B cell (primary cell): ENCODE measurements at regions not wholly inside any gene's neighbourhood (a gene's known extent, or its start where the extent isn't known, plus 50 kb on each side); places are given as distances from the start of the nearest gene placed in this dataset.

Experiments
- EZH2 ChIP-seq: IDR thresholded peaks from 2 replicates; pipeline ENCODE4 v1.6.1; 2012; ENCODE audit warnings: borderline replicate concordance, low read depth, mild to moderate bottlenecking, moderate library complexity, low read length; ENCODE audit not compliant: insufficient read depth, poor library complexity, severe bottlenecking
- TF ChIP-seq, protein P1 (sequence below): fragments of 200-600 bp; IDR thresholded peaks from one replicate; pipeline ENCODE4 v1.8.0; 2022; ENCODE audit warnings: antibody characterized with exemption, mild to moderate bottlenecking

DNA sequence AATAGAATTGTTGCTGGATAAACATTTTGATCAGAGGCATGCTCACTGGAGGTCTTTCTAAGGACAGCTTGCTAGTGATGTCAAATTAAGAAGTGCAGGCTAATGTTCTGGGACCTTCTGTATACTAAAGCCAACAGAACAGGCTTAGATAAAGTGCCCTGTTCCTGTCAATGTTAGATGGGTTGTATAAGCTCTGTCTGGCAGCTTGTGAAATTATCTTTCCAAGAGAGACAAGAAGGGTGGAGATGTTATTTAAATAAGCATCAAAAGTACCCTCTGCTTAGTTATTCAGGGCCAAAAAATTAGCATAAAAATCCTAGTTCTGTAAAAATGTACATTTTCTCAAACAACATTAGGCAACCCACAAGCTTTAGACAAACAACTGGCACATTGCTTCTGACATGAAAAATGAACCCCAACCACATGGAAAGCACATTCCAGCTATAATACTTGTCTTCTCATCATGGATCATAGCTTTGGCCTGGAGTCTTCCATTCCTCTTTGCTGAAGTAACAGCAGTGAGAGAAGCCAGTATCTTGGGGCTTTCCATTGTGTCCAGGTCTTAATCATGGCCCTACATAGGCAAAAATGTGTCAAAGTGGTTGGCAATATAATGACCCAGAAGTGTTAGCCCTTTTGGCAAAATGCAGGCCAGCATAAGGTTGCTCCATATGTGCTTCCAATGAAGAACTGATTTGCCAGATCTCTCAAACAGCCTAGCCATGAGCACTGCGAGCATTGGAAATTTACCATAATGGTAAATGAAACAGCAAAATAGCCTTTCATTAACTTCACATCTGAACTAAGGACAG, 478.1 kb upstream of the ZNF804A start:
- TF ChIP-seq, protein P1, sequence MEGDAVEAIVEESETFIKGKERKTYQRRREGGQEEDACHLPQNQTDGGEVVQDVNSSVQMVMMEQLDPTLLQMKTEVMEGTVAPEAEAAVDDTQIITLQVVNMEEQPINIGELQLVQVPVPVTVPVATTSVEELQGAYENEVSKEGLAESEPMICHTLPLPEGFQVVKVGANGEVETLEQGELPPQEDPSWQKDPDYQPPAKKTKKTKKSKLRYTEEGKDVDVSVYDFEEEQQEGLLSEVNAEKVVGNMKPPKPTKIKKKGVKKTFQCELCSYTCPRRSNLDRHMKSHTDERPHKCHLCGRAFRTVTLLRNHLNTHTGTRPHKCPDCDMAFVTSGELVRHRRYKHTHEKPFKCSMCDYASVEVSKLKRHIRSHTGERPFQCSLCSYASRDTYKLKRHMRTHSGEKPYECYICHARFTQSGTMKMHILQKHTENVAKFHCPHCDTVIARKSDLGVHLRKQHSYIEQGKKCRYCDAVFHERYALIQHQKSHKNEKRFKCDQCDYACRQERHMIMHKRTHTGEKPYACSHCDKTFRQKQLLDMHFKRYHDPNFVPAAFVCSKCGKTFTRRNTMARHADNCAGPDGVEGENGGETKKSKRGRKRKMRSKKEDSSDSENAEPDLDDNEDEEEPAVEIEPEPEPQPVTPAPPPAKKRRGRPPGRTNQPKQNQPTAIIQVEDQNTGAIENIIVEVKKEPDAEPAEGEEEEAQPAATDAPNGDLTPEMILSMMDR = no peak
- TF ChIP-seq EZH2 = no peak
